Endothelial cell (in vitro differentiated cells): ENCODE measurements at regions not wholly inside any gene's neighbourhood (a gene's known extent, or its start where the extent isn't known, plus 50 kb on each side); places are given as distances from the start of the nearest gene placed in this dataset.

Experiments
- DNase-seq: peaks from one replicate; pipeline ENCODE4 v3.0.0; 2021; ENCODE audit warnings: low spot score
- H3K27ac Mint-ChIP-seq: one replicate; pipeline ENCODE4 v1.8.0; 2021; ENCODE audit warnings: mixed read lengths, inconsistent platforms; ENCODE audit not compliant: unreplicated experiment
- H3K27me3 Mint-ChIP-seq: one replicate; pipeline ENCODE4 v1.8.0; 2021; ENCODE audit warnings: mild to moderate bottlenecking, moderate library complexity, mixed read lengths, inconsistent platforms; ENCODE audit not compliant: unreplicated experiment
- H3K36me3 Mint-ChIP-seq: one replicate; pipeline ENCODE4 v1.8.0; 2021; ENCODE audit warnings: mild to moderate bottlenecking, low read depth, mixed read lengths, inconsistent platforms; ENCODE audit not compliant: unreplicated experiment
- H3K4me1 Mint-ChIP-seq: one replicate; pipeline ENCODE4 v1.8.0; 2021; ENCODE audit warnings: mild to moderate bottlenecking, mixed read lengths, inconsistent platforms; ENCODE audit not compliant: unreplicated experiment
- H3K4me3 Mint-ChIP-seq: one replicate; pipeline ENCODE4 v1.8.0; 2021; ENCODE audit warnings: mild to moderate bottlenecking, mixed read lengths, inconsistent platforms; ENCODE audit not compliant: unreplicated experiment
- H3K9me3 Mint-ChIP-seq: one replicate; pipeline ENCODE4 v1.8.0; 2021; ENCODE audit warnings: mixed read lengths, inconsistent platforms; ENCODE audit not compliant: unreplicated experiment
- CTCF ChIP-seq: fragments of 200-600 bp; sonication (generic); IDR thresholded peaks from one replicate; pipeline ENCODE4 v1.5.0; 2021; ENCODE audit warnings: antibody characterized with exemption; ENCODE audit not compliant: unreplicated experiment

DNA sequence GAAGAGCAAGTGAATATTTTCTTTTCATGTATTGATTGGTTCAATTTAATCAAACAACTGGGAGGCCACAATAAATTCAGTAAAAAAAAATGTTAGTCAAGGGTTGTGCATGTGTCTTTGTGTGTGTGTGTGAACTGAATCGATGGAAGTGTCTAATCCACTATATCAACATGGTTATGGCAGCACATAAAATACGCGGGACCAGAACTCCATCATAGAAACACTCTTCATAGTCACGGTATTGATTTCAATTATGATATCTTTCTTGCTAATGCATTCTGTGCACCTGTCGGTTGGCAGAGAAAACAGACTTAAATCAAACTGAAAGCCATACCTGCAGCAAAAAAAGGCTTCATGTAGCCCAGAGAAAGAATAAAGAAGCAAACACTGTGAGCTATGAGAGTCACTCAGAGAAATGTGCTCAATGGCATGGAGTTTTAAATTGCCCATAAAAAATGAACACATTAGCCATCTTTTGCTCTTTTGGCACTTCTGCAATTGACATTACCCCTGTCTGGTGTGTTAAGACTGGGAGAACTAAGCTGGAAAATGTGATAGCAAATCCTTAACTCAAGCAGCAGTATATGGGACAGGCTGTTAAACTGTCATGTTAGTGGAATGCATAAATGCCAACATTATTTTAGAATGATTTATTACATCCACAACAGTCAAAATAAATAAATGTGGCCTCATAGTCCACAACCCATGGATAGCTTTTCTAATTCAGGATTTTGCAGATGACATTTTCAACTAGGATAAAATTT, 642.4 kb upstream of the C9orf72 start:
- no peak for DNase-seq
- Mint-ChIP-seq H3K4me1 (peaks cover 8% of the 10 kb centered on the region), H3K27me3 (no peaks in the 10 kb centered on the region), H3K9me3 (no peaks in the 10 kb centered on the region), H3K36me3 (no peaks in the 10 kb centered on the region), H3K27ac (no peak overlapping the region), H3K4me3 (no peak overlapping the region)
- no peak for TF ChIP-seq CTCF

- Mint-ChIP-seq H3K36me3 (no peaks in the 10 kb centered on the region), H3K4me1 (peaks cover 18% of the 10 kb centered on the region)
- TF ChIP-seq CTCF: no peak
Observed at GRCh38 chr9:28232686-28233085, 659.4 kb upstream of the C9orf72 start.

GRCh38 chr9:28234133-28234893, 661.0 kb upstream of the C9orf72 start:
- Mint-ChIP-seq H3K27me3 (no peaks in the 10 kb centered on the region), H3K9me3 (no peaks in the 10 kb centered on the region), H3K4me3 (no peak overlapping the region), H3K4me1 (peaks cover 18% of the 10 kb centered on the region), H3K36me3 (no peaks in the 10 kb centered on the region), H3K27ac (no peak overlapping the region)
- no peak for TF ChIP-seq CTCF
- no peak for DNase-seq

More at GRCh38 chr9:28232686-28233085, 659.4 kb upstream of the C9orf72 start:
- no peak for DNase-seq
- no peak overlapping the region for H3K27ac Mint-ChIP-seq
- no peaks in the 10 kb centered on the region for H3K9me3 Mint-ChIP-seq
- no peaks in the 10 kb centered on the region for H3K27me3 Mint-ChIP-seq
- no peak overlapping the region for H3K4me3 Mint-ChIP-seq

- no peak for TF ChIP-seq CTCF
- Mint-ChIP-seq H3K36me3 (no peaks in the 10 kb centered on the region), H3K27me3 (no peaks in the 10 kb centered on the region), H3K4me1 (peaks cover 18% of the 10 kb centered on the region), H3K4me3 (no peak overlapping the region), H3K27ac (no peak overlapping the region), H3K9me3 (no peaks in the 10 kb centered on the region)
- no peak for DNase-seq
Observed at GRCh38 chr9:28234894-28235277, 661.6 kb upstream of the C9orf72 start.

DNA sequence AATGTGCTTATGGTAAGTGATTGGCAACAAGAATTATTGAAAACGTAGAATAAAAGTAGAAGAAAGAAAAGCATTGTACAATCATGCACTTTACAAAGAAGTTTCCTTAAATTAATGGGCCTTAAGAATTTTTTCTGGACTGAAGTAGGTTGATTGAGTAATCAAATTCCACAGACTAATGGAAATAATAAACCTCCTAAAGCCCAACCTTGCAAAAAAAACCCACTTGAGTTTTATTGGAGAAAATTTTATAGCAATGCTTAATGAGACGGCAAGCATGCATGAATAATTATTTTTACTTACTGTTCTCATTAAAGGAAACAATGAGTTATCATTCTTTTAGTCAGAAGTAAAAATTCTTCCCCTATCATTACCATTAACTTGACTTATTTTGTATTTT, 676.1 kb upstream of the C9orf72 start:
- Mint-ChIP-seq H3K9me3 (no peaks in the 10 kb centered on the region), H3K4me1 (no peaks in the 10 kb centered on the region), H3K4me3 (no peak overlapping the region), H3K27me3 (no peaks in the 10 kb centered on the region), H3K27ac (no peak overlapping the region), H3K36me3 (no peaks in the 10 kb centered on the region)
- no peak for TF ChIP-seq CTCF
- DNase-seq: no peak
